SK-N-MC (cell line): ENCODE measurements at regions not wholly inside any gene's neighbourhood (a gene's known extent, or its start where the extent isn't known, plus 50 kb on each side); places are given as distances from the start of the nearest gene placed in this dataset.
"Not testable (repeated sequence)": the region's sequence is repeated elsewhere in the genome, so short reads cannot be mapped to it uniquely, and the experiment has no call there.

Experiments used
- DNase-seq: peaks from one replicate; pipeline ENCODE4 v3.0.0-alpha.2; 2011; ENCODE audit warnings: low read depth, low spot score
- H3K27ac ChIP-seq: fragments of 200-600 bp; sonication (generic); 2 replicates; pipeline ENCODE4 v1.5.1; 2016; ENCODE audit warnings: mixed run types
- H3K36me3 ChIP-seq: fragments of 200-600 bp; sonication (generic); 2 replicates; pipeline ENCODE4 v1.6.1; 2017; ENCODE audit warnings: antibody characterized with exemption, low read length, mixed read lengths; ENCODE audit not compliant: insufficient read depth
- H3K4me3 ChIP-seq: fragments of 200-600 bp; sonication (generic); 2 replicates; pipeline ENCODE4 v1.5.1; 2016
- H3K9ac ChIP-seq: fragments of 200-600 bp; sonication (generic); 2 replicates; pipeline ENCODE4 v1.8.0; 2017; ENCODE audit warnings: mixed run types, mixed read lengths; ENCODE audit not compliant: insufficient read length
- H3K9me3 ChIP-seq: fragments of 200-600 bp; sonication (generic); 2 replicates; pipeline ENCODE4 v1.6.1; 2017; ENCODE audit warnings: low read depth, mild to moderate bottlenecking, antibody characterized with exemption, low read length, moderate library complexity, mixed read lengths
- EZH2 ChIP-seq: fragments of 200-600 bp; sonication (generic); IDR thresholded peaks from one replicate; pipeline ENCODE4 v1.6.1; 2017; ENCODE audit warnings: antibody characterized with exemption
- FOXP2 ChIP-seq: optimal IDR thresholded peaks from 2 replicates; pipeline ENCODE3; 2011; ENCODE audit warnings: mild to moderate bottlenecking, moderate library complexity; ENCODE audit not compliant: insufficient read depth; ENCODE audit errors: extremely low read length, control extremely low read depth
- POLR2AphosphoS5 ChIP-seq: IDR thresholded peaks from 2 replicates; pipeline ENCODE4 v1.6.1; 2012; ENCODE audit warnings: mild to moderate bottlenecking, low read depth, low read length, borderline replicate concordance

DNA sequence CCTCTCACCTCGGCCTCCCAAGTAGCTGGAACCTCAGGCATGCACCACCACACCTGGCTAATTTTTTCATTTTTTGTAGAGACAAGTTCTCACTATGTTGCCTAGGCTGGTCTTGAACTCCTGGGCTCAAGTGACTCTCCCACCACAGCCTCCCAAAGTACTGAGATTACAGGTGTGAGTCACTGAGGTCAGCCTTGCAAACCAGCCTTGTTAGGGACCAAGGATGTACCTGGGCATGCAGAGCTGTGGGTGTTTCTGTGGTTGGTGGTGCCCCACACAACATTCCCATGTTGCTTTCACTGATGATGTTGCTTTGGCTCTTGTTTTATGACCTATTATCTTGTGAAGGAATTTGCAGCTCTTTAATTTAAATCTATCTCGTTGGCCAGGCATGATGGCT, 54.8 kb downstream of the OTUD1 start:
- TF ChIP-seq POLR2AphosphoS5 = no peak
- TF ChIP-seq EZH2 = no peak
- TF ChIP-seq FOXP2 = no peak
- Histone ChIP-seq H3K36me3 (no peaks in the 10 kb centered on the region), H3K27ac (no peak overlapping the region), H3K4me3 (no peak overlapping the region), H3K9me3 (no peaks in the 10 kb centered on the region), H3K9ac (no peak overlapping the region)
- DNase-seq = no peak

DNA sequence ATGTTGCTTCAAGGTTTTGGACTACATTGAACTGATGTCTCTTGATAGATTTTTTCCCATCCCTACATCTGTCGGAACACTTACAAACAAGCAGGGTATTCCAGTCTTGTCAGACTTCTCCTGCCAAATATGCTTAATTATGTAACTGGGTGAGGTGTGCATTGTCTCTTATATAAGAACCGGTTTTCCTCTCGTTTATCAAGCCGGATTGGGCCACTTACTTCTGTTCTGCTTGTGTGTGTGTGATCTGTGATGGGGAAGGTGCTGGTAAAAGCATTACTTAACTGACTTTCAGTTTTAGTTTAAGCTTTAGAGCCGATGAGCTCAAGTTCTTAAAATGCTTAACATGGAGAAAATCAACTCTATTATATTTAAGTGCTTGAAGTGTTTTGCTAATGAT, 57.9 kb downstream of the OTUD1 start:
- Histone ChIP-seq H3K9me3 (no peaks in the 10 kb centered on the region), H3K4me3 (no peak overlapping the region)
- DNase-seq = no peak

DNA sequence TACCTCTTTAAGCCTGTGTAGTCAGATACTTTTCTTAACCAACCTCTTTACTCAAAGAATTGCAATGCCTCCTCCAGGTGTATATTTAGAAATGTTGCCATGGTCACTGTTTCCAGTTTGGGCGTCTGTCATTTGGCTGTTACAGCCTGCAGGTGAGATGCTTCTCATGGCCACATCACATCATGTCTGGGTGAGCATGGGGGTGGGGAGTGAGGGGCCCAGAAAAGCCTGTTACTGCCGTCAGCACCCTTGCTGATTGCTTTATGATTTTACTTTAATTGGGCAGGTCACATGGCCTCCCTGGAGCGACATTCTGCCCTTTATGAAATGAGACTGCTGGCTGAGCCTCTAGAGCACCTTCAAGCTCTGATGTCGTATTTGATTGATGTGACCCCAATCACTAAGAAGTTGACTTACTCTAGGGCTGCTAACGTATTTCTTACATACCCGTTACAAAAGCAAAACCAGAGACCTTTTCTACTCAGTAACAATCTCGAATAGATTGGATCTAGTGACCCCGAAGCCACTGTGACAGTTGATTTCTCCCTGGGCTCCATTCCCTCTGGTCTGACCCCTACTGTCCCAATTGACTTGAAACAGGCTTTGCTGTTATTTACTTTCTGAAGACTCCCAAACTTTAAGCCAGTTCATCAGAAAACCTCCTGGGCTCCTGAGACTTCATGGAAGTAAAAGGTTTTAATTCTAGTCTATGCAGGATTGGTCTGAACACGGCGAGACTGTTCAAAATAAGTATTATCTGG, 60.7 kb downstream of the OTUD1 start:
- Histone ChIP-seq H3K4me3 (no peak overlapping the region), H3K9me3 (no peaks in the 10 kb centered on the region), H3K36me3 (no peaks in the 10 kb centered on the region), H3K27ac (no peak overlapping the region), H3K9ac (no peak overlapping the region)
- TF ChIP-seq EZH2 (no peak), POLR2AphosphoS5 (no peak), FOXP2 (no peak)
- DNase-seq = no peak

More for the DNA sequence above, 57.9 kb downstream of the OTUD1 start:
- H3K36me3 ChIP-seq = no peaks in the 10 kb centered on the region
- H3K9ac ChIP-seq = no peak overlapping the region
- TF ChIP-seq POLR2AphosphoS5 (no peak), FOXP2 (no peak), EZH2 (no peak)
- no peak overlapping the region for H3K27ac ChIP-seq

DNA sequence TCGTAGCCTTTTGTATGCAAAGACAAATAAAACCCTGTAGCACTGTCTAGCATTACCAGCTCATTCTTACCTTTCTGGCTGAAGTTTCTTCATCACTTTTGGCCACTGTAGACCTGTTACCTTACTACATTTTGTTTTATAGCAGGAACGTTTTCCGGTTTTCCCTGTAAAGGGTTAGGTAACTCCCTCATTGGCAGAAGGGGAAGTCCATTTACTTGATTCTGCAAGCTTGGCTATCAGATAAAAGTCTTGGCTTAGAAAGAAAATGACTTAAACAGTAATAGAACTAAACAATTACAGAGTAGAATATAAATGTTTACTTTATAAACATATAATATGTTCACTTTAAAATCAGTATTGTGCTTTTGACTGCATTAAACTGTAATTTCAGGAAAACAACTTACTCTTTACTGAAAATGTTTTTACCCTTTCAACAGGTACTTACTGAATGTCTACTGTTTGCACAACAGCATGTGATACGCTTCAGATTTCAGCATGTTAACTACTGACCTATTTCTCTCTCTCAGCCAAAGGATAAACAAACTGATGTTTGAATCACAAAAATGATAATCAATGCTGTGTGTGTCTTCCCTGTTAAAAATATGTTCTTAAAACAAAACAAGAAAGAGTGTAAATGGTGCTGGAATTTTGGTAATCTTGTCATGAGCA, 67.1 kb downstream of the OTUD1 start:
- H3K9ac ChIP-seq = no peak overlapping the region
- TF ChIP-seq EZH2 = no peak
- no peak for TF ChIP-seq POLR2AphosphoS5
- no peak for TF ChIP-seq FOXP2
- H3K27ac ChIP-seq = no peak overlapping the region
- H3K4me3 ChIP-seq = no peak overlapping the region
- H3K9me3 ChIP-seq = no peaks in the 10 kb centered on the region
- DNase-seq = no peak
- H3K36me3 ChIP-seq = no peaks in the 10 kb centered on the region

DNA sequence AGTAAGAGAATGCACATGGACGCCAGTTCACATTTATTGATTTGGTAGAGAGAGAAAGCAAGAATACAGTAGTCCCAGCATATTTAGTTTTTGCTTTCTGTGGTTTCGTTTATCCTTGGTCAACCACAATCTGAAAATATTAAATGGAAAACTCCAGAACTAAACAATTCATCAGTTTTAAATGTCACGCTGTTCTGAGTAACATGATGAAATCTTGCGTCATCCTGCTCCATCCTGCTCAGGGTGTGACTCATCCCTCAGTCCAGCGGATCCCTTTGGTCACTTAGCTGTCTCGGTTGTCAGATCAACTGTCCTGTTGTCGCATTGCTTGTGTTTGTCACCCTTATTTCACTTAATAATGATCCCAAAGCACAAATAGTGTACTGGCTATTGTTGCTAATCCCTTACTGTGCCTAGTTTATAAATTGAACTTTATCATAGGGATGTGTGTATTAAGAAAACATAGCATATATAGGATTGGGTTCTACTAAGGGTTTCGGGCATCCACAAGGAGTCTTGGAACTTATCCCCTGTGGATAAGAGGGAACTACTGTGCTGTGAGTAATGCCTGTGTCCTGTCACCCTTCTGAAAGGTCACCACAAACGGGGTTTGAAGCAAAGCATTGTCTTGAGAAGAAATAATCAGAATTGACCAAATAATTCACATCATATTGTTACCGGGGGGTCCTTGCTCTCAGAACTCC, 73.6 kb downstream of the OTUD1 start:
- no peak overlapping the region for H3K27ac ChIP-seq
- TF ChIP-seq POLR2AphosphoS5 (no peak), FOXP2 (no peak), EZH2 (no peak)
- no peaks in the 10 kb centered on the region for H3K36me3 ChIP-seq
- H3K4me3 ChIP-seq = no peak overlapping the region
- no peak overlapping the region for H3K9ac ChIP-seq
- no peak for DNase-seq
- no peaks in the 10 kb centered on the region for H3K9me3 ChIP-seq

DNA sequence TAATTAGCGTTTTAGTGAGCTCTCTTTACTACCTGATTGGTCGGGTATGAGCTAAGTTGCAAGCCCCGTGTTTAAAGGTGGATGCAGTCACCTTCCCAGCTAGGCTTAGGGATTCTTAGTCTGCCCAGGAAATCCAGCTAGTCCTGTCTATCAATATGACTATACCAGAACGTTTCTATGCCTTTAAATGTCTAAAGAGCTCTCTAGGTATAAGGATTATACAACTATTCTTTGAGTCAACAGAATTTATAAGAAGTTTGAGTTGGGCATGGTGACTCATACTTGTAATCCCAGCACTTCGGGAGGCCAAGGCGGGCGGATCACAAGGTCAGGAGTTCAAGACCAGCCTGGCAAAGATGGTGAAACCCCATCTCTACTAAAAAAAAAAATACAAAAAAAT, 74.7 kb downstream of the OTUD1 start:
- not testable (repeated sequence) for H3K4me3 ChIP-seq, H3K36me3 ChIP-seq, H3K9me3 ChIP-seq, H3K9ac ChIP-seq, DNase-seq, H3K27ac ChIP-seq

DNA sequence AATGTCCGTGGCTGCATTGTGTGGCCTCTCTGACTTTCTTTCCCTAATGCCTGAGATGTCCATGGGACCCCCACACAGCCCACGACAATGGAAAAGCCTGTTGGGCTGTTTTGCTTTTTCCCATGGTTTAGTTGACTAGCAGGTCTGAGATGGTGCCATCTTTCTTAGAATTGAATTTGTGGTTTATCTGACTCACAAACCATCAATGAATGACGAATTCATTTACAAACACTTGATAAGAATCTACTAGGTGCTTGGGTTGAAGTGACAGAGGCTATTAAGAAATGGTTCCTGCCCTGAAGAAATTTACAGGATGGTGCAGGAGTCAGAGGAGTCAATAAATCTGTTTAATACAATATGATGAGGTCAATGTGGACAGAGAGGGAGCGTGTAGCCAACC, 75.4 kb downstream of the OTUD1 start:
- DNase-seq = no peak
- H3K4me3 ChIP-seq = no peak overlapping the region
- H3K36me3 ChIP-seq = no peaks in the 10 kb centered on the region
- no peak overlapping the region for H3K9ac ChIP-seq
- no peak overlapping the region for H3K27ac ChIP-seq
- H3K9me3 ChIP-seq = no peaks in the 10 kb centered on the region
- no peak for TF ChIP-seq FOXP2
- no peak for TF ChIP-seq POLR2AphosphoS5
- no peak for TF ChIP-seq EZH2

DNA sequence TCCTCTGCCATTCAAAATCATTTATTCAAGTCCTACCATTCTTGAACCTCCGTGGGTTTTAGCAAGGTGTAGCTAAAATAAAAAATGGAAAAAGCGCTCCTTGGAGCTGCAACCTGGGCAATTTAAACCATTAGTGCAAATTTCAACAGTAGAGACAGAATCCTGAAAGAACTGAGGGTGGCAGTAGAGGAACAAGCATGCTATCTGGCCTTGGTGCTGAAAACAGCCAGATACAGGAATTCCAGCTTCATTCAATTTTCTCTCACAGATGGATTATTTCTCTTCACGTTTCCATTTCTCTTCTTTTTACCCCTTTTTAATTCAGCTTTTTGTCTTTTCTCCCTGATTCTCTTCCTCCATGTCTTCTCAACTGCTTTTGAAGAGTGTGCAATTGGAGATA, 77.7 kb downstream of the OTUD1 start:
- no peak overlapping the region for H3K27ac ChIP-seq
- TF ChIP-seq POLR2AphosphoS5 = no peak
- TF ChIP-seq EZH2 = no peak
- H3K4me3 ChIP-seq = no peak overlapping the region
- no peaks in the 10 kb centered on the region for H3K9me3 ChIP-seq
- no peaks in the 10 kb centered on the region for H3K36me3 ChIP-seq
- no peak for DNase-seq
- H3K9ac ChIP-seq = no peak overlapping the region

DNA sequence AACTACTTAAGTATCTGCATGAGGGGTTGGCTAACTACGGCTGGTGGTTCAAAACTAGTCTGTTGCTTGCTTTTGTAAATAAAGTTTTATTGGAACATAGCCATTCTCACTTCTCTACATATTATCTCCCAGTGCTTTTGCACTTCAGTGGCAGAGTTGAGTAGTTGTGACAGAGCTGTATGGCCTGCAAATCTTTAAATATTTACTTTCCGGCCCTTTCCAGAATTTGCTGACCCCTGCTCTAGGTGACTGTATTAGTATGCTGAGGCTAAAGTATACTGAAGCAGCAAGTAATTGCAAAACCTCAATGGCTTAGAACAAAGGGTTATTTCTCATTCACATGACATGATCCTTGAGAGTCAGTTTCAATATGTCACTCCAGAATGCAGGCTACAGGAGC, 78.3 kb downstream of the OTUD1 start:
- no peak for TF ChIP-seq FOXP2
- TF ChIP-seq POLR2AphosphoS5 = no peak
- TF ChIP-seq EZH2 = no peak
- DNase-seq = no peak
- Histone ChIP-seq H3K4me3 (no peak overlapping the region), H3K9me3 (no peaks in the 10 kb centered on the region), H3K36me3 (no peaks in the 10 kb centered on the region), H3K9ac (no peak overlapping the region), H3K27ac (no peak overlapping the region)

DNA sequence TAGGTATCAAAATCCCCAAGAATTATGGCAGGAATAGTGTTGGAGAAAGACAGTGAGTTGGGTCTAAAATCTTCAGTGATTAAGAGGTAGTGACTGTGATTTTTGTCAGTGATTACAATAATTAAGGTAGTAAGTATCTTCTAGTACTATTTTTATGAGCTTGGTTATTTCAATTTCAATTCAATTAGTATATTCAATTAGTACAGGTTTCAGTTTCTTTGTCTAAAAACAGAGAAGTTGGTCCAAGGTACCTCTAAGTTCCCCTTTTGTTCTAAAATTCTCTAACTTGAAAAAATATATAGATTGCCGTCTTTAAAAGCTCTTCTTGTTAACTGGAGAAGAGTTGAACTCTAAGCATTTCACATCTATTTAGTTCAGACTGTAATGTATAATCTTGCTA, 82.9 kb downstream of the OTUD1 start:
- H3K4me3 ChIP-seq = no peak overlapping the region
- TF ChIP-seq EZH2 (no peak), POLR2AphosphoS5 (no peak), FOXP2 (no peak)
- no peaks in the 10 kb centered on the region for H3K9me3 ChIP-seq
- no peak overlapping the region for H3K27ac ChIP-seq
- DNase-seq = no peak
- no peak overlapping the region for H3K9ac ChIP-seq
- no peaks in the 10 kb centered on the region for H3K36me3 ChIP-seq
